Spleen (tissue), 11 donors: ENCODE measurements at regions not wholly inside any gene's neighbourhood (a gene's known extent, or its start where the extent isn't known, plus 50 kb on each side); places are given as distances from the start of the nearest gene placed in this dataset.
"Not testable (repeated sequence)": the region's sequence is repeated elsewhere in the genome, so short reads cannot be mapped to it uniquely, and the experiment has no call there.

Source experiments
- DNase-seq: peaks from one replicate; pipeline ENCODE4 v3.0.0-alpha.2; 2020
- H3K27ac ChIP-seq, 8 donors: fragments of 200-600 bp; sonication (generic) in 7 of 8; 1 replicate in 4 of 8; 2 replicates in 4 of 8; pipeline versions ENCODE4 v1.5.0 to v1.8.0; 2016 to 2021; ENCODE audit warnings: inconsistent platforms in 4 of 8, mild to moderate bottlenecking in 4 of 8, moderate library complexity in 1 of 8
- H3K27me3 ChIP-seq, 7 donors: fragments of 200-600 bp; sonication (generic) in 6 of 7; replicated peaks in 1 of 7; 1 replicate in 4 of 7; 2 replicates in 3 of 7; pipeline versions ENCODE4 v1.5.0 to v1.8.0; 2016 to 2021; ENCODE audit warnings: inconsistent platforms in 3 of 7, mild to moderate bottlenecking in 1 of 7
- H3K36me3 ChIP-seq, 6 donors: fragments of 200-600 bp; sonication (generic) in 5 of 6; 1 replicate in 4 of 6; 2 replicates in 2 of 6; pipeline versions ENCODE4 v1.5.0 to v1.8.0; 2016 to 2021; ENCODE audit warnings: inconsistent platforms in 2 of 6
- H3K4me1 ChIP-seq, 6 donors: fragments of 200-600 bp; sonication (generic) in 5 of 6; 1 replicate in 3 of 6; 2 replicates in 3 of 6; pipeline versions ENCODE4 v1.5.0 to v1.8.0; 2016 to 2021; ENCODE audit warnings: inconsistent platforms in 3 of 6
- H3K4me3 ChIP-seq, 8 donors: fragments of 200-600 bp; sonication (generic) in 7 of 8; 1 replicate in 4 of 8; 2 replicates in 4 of 8; pipeline versions ENCODE4 v1.5.0 to v1.8.0; 2016 to 2021; ENCODE audit warnings: inconsistent platforms in 4 of 8, mild to moderate bottlenecking in 4 of 8, moderate library complexity in 2 of 8
- H3K9me3 ChIP-seq, 8 donors: fragments of 200-600 bp; sonication (generic) in 7 of 8; 1 replicate in 4 of 8; 2 replicates in 4 of 8; pipeline versions ENCODE4 v1.5.0 to v1.8.0; 2016 to 2021; ENCODE audit warnings: inconsistent platforms in 4 of 8
- POLR2A ChIP-seq, 3 donors: fragments of 450-650 bp; IDR thresholded peaks; one replicate each; pipeline ENCODE4 v1.5.1; 2017; ENCODE audit warnings: antibody characterized with exemption in 3 of 3, mild to moderate bottlenecking in 1 of 3
- POLR2AphosphoS5 ChIP-seq, 3 donors: sonication (generic); formaldehyde crosslinking; IDR thresholded peaks; one replicate each; pipeline ENCODE4 v1.5.1; 2017; ENCODE audit warnings: antibody characterized with exemption in 3 of 3
- WGBS, 5 donors: extraction: QIAGEN DNeasy Blood & Tissue Kit in 3 of 5; methylation state at CpG; one replicate each; pipeline versions ENCODE4 v1.1.5 to v1.1.7; 2013 to 2018; 5-methylcytosine and 5-hydroxymethylcytosine counted together
- intact Hi-C: fragments of 100-400 bp; cut with DNase I; formaldehyde crosslinking; loops from one replicate; pipeline ENCODE4 v1.15.0; 2023; ENCODE audit warnings: low total_unique reads
- TF ChIP-seq, protein P1 (sequence below), 11 experiments: fragments of 200-600 bp in 7 of 11; fragments of 450-650 bp in 4 of 11; sonication (generic) in 4 of 11; IDR thresholded peaks in 8 of 11; conservative IDR thresholded peaks in 3 of 11; 1 replicate in 7 of 11; 2 replicates in 4 of 11; pipeline versions ENCODE4 v1.4.0 to v1.8.0; 2016 to 2021; ENCODE audit warnings: antibody characterized with exemption in 11 of 11, inconsistent platforms in 4 of 11, mild to moderate bottlenecking in 1 of 11
- donor health status: healthy with polysubstance abuse.
- donor health status: DM: no; HTN: no; CAD: no; lungs with moderate emphysema.
- donor health status: DM: no; HTN: no; CAD: no.
- donor health status: Bipolar disorder and iron deficiency.
- donor health status: healthy.
- donor health status: DM: no; HTN: no; CAD: no.
- donor health status: DM: yes; HTN: yes; CAD: no.

DNA sequence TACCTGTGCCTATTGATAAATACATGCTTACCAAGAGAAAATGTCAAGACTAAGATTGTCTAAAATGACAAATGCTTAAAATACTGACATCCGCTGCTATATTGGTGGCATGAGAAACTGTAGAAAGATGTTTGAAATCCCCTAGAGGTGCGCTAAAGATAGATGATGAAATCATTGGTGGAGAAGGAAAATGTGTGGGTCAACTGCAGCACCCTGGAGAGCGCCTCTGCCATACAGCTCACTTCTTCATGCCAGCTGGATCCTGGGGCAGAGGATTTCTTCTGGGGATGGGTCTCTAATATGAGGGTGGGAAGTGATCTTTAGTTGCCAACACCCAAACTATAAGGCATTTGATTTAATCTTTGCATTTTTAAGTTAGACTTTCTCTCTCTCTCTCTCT lies 680.4 kb upstream of the POM121L12 start:
- H3K27ac ChIP-seq = no peak overlapping the region
- H3K4me1 ChIP-seq = no peaks in the 10 kb centered on the region
- intact Hi-C loops = no loop called here
- H3K27me3 ChIP-seq = no peaks in the 10 kb centered on the region
- H3K9me3 ChIP-seq = peaks cover 0 to 10% (median 0%) of the 10 kb centered on the region in 8 donors
- TF ChIP-seq POLR2AphosphoS5 (IDR thresholded peaks at IDR 0.05) (no peak), POLR2A (IDR thresholded peaks at IDR 0.05) (no peak)
- TF ChIP-seq, protein P1, sequence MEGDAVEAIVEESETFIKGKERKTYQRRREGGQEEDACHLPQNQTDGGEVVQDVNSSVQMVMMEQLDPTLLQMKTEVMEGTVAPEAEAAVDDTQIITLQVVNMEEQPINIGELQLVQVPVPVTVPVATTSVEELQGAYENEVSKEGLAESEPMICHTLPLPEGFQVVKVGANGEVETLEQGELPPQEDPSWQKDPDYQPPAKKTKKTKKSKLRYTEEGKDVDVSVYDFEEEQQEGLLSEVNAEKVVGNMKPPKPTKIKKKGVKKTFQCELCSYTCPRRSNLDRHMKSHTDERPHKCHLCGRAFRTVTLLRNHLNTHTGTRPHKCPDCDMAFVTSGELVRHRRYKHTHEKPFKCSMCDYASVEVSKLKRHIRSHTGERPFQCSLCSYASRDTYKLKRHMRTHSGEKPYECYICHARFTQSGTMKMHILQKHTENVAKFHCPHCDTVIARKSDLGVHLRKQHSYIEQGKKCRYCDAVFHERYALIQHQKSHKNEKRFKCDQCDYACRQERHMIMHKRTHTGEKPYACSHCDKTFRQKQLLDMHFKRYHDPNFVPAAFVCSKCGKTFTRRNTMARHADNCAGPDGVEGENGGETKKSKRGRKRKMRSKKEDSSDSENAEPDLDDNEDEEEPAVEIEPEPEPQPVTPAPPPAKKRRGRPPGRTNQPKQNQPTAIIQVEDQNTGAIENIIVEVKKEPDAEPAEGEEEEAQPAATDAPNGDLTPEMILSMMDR (IDR thresholded peaks at IDR 0.05 in 8 of 11, conservative IDR thresholded peaks at IDR 0.05 in 3 of 11) = no peak
- WGBS, 5 donors = 60 to 78% (median 69%) methylated on average over 3 of the region's 3 CpGs
- H3K36me3 ChIP-seq = no peaks in the 10 kb centered on the region
- no peak for DNase-seq
- H3K4me3 ChIP-seq = no peak overlapping the region

DNA sequence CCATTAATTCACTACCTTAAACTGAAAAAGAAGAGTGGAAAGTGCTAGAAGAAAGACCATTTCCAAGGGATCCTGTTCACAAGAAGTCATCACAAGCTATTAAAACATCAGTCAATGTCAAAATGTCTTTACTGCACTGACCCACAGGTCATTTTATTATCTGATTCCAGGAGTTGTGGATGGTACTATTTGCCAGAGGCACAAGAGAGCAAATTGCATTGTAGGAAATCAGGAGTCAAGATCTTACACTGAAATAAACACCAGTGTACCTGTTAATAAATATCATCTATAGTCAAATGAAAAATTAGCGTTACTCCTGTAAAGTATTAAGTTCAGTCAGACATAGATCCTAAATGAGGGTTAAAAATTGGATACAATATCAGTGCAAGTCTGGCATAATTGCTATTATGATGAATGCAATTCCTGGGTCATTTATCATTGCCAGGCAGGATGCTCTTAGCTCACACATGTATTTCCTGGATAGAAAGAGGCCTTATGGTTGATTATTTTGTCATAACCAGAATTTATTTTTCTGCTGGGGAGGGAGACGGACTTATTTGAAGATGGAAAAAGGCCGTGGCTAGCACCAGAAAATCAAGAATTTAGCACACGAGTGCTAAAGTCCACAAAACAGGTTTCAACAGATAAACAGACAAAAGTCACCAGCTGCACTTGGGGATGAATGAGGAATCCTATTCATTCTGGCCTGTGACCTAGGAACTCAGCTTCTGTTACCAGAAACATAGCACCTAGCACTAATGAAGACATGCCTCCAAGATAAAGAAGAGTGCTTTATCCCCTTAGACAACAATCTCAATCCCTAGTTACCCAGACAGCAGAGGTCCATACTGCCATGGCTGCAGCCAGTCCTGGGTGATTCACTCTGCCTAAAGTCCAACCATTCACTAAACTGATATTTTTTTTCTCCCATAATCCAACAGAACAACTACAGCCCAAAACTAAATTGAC lies 683.1 kb upstream of the POM121L12 start:
- H3K4me1 ChIP-seq = no peaks in the 10 kb centered on the region
- DNase-seq = no peak
- no peak overlapping the region for H3K27ac ChIP-seq
- no peaks in the 10 kb centered on the region for H3K27me3 ChIP-seq
- no peaks in the 10 kb centered on the region for H3K36me3 ChIP-seq
- intact Hi-C loops = no loop called here
- H3K4me3 ChIP-seq = no peak overlapping the region
- 51 to 70% (median 60%) methylated on average over 4 of the region's 4 CpGs for whole genome bisulfite sequencing, 5 donors
- H3K9me3 ChIP-seq = peaks cover 0 to 20% (median 2%) of the 10 kb centered on the region in 8 donors
- TF ChIP-seq POLR2AphosphoS5 (IDR thresholded peaks at IDR 0.05) = no peak
- TF ChIP-seq, protein P1 (IDR thresholded peaks at IDR 0.05 in 8 of 11, conservative IDR thresholded peaks at IDR 0.05 in 3 of 11) = no peak
- no peak for TF ChIP-seq POLR2A (IDR thresholded peaks at IDR 0.05)

DNA sequence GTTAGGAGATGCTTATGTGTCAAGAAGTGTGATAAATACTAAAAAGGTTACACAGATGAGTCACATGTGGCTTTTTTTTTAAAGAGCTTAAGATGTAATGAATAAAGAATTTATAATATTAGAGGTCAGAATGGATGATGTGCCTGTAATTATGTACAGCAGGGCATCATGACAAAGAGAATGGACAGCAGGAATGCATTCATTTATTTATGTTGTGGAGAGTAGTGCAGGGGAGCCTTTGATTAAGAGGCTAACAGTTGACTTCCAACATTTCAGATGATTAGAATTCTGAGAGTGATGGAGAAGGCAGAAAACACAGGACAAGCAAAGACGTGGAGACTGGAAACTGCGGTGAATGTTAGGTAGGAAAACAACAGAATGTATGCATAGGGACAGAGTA lies 691.4 kb upstream of the POM121L12 start:
- WGBS, 5 donors = 63 to 76% (median 74%) methylated on average over 2 of the region's 2 CpGs
- no peaks in the 10 kb centered on the region for H3K36me3 ChIP-seq
- peaks cover 0 to 35% (median 9%) of the 10 kb centered on the region in 8 donors for H3K9me3 ChIP-seq
- H3K4me3 ChIP-seq = no peak overlapping the region
- H3K27ac ChIP-seq = no peak overlapping the region
- DNase-seq = no peak
- H3K27me3 ChIP-seq = no peaks in the 10 kb centered on the region
- intact Hi-C loops = no loop called here
- no peaks in the 10 kb centered on the region for H3K4me1 ChIP-seq
- TF ChIP-seq POLR2AphosphoS5 (IDR thresholded peaks at IDR 0.05) = no peak
- TF ChIP-seq, protein P1 (IDR thresholded peaks at IDR 0.05 in 8 of 11, conservative IDR thresholded peaks at IDR 0.05 in 3 of 11) = no peak
- no peak for TF ChIP-seq POLR2A (IDR thresholded peaks at IDR 0.05)

DNA sequence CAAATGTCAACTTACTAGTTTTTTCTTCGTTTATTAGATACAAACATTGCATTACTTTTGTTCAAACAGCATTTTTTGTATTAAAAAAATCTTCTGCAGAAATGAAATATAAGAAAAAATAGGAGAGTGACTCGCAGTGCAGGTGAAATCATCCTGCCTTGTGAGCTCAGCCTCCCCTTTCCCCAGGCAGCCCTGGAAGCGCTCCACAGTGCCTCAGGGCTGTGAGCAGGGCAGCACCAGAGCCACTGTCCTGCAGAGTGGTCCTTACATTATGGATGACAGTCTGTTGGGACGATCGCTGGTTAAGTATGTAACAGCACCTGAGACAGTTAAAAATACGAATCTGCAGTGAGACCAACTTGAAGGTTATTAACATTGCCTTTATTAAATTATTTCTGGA lies 695.4 kb upstream of the POM121L12 start:
- no peak overlapping the region for H3K27ac ChIP-seq
- H3K4me3 ChIP-seq = no peak overlapping the region
- TF ChIP-seq POLR2AphosphoS5 (IDR thresholded peaks at IDR 0.05) (no peak), POLR2A (IDR thresholded peaks at IDR 0.05) (no peak)
- TF ChIP-seq, protein P1 (IDR thresholded peaks at IDR 0.05 in 8 of 11, conservative IDR thresholded peaks at IDR 0.05 in 3 of 11) = no peak
- H3K9me3 ChIP-seq = peaks cover 0 to 58% (median 31%) of the 10 kb centered on the region in 8 donors
- no peaks in the 10 kb centered on the region for H3K4me1 ChIP-seq
- H3K27me3 ChIP-seq = no peaks in the 10 kb centered on the region
- no peak for DNase-seq
- WGBS, 5 donors = 65 to 71% (median 70%) methylated on average over 6 of the region's 6 CpGs
- intact Hi-C loops = no loop called here
- no peaks in the 10 kb centered on the region for H3K36me3 ChIP-seq

DNA sequence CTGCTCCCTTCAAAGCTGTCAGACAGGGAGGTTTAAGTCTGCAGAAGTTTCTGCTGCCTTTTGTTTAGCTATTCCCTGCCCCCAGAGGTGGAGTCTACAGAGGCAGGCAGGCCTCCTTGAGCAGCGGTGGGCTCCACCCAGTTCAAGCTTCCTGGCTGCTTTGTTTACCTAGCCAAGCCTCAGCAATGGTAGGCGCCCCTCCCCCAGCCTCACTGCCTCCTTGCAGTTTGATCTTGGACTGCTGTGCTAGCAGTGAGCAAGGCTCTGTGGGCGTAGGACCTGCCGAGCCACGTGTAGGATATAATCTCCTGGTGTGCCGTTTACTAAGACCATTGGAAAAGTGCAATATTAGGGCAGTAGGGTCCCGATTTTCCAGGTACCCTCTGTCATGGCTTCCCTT lies 707.1 kb upstream of the POM121L12 start:
- intact Hi-C loops, H3K4me3 ChIP-seq, H3K27me3 ChIP-seq, DNase-seq, H3K36me3 ChIP-seq, H3K4me1 ChIP-seq, H3K27ac ChIP-seq: not testable (repeated sequence)
- H3K9me3 ChIP-seq = peaks cover 0 to 49% (median 20%) of the 10 kb centered on the region in 8 donors
- WGBS, 5 donors = 82 to 85% (median 85%) methylated on average over 7 of the region's 7 CpGs
